Fibroblast of skin of left biceps (primary cell): ENCODE measurements at regions not wholly inside any gene's neighbourhood (a gene's known extent, or its start where the extent isn't known, plus 50 kb on each side); places are given as distances from the start of the nearest gene placed in this dataset.
A peak's percentile ranks its signal among the peaks of the same experiment; 100 is the strongest.
"Not testable (repeated sequence)": the region's sequence is repeated elsewhere in the genome, so short reads cannot be mapped to it uniquely, and the experiment has no call there.

ENCODE experiments used
- DNase-seq, 2 experiments: peaks; one replicate each; pipeline ENCODE4 v3.0.0-alpha.2; 2013; ENCODE audit warnings: low read depth in 2 of 2

GRCh38 chr3:165716592-165716991 lies 120.6 kb downstream of the BCHE start:
- DNase-seq = no peak

- DNase-seq = no peak
Observed at GRCh38 chr3:165713479-165713878, 123.7 kb downstream of the BCHE start.

GRCh38 chr3:165712382-165712781 lies 124.8 kb downstream of the BCHE start:
- no peak for DNase-seq

GRCh38 chr3:165697910-165698309 lies 139.3 kb downstream of the BCHE start:
- DNase-seq = no peak

- DNase-seq = no peak
Observed at GRCh38 chr3:165696496-165696895, 140.7 kb downstream of the BCHE start.

- no peak for DNase-seq
Observed at GRCh38 chr3:165683947-165684346, 153.3 kb downstream of the BCHE start.

- no peak for DNase-seq
Observed at GRCh38 chr3:165682734-165683133, 154.5 kb downstream of the BCHE start.

- no peak for DNase-seq
Observed at GRCh38 chr3:165669967-165670366, 167.3 kb downstream of the BCHE start.

GRCh38 chr3:165669504-165669903 lies 167.7 kb downstream of the BCHE start:
- DNase-seq = peak in 1 of 2 experiments; percentile 4

GRCh38 chr3:165667676-165668075 lies 169.5 kb downstream of the BCHE start:
- no peak for DNase-seq

GRCh38 chr3:165658027-165658426 lies 179.2 kb downstream of the BCHE start:
- no peak for DNase-seq

GRCh38 chr3:165653130-165653778 lies 184.0 kb downstream of the BCHE start:
- DNase-seq = no peak

GRCh38 chr3:165649282-165649681 lies 187.9 kb downstream of the BCHE start:
- DNase-seq = not testable (repeated sequence)

GRCh38 chr3:165645191-165645590 lies 192.0 kb downstream of the BCHE start:
- DNase-seq = no peak

GRCh38 chr3:165644331-165644730 lies 192.9 kb downstream of the BCHE start:
- DNase-seq = no peak

- peak; percentile 48 to 53 for DNase-seq
Observed at GRCh38 chr3:165643425-165643824, 193.8 kb downstream of the BCHE start.

GRCh38 chr3:165642761-165643420 lies 194.3 kb downstream of the BCHE start:
- DNase-seq = peak; percentile 97 to 98

- no peak for DNase-seq
Observed at GRCh38 chr3:165641569-165642310, 195.5 kb downstream of the BCHE start.

GRCh38 chr3:165640970-165641369 lies 196.3 kb downstream of the BCHE start:
- DNase-seq = no peak

- no peak for DNase-seq
Observed at GRCh38 chr3:165640031-165640430, 197.2 kb downstream of the BCHE start.

- no peak for DNase-seq
Observed at GRCh38 chr3:165638034-165638433, 199.2 kb downstream of the BCHE start.

- no peak for DNase-seq
Observed at GRCh38 chr3:165636684-165637015, 200.6 kb downstream of the BCHE start.
